Non-pigmented ciliary epithelial cell (primary cell): ENCODE measurements at regions not wholly inside any gene's neighbourhood (a gene's known extent, or its start where the extent isn't known, plus 50 kb on each side); places are given as distances from the start of the nearest gene placed in this dataset.
"Not testable (repeated sequence)": the region's sequence is repeated elsewhere in the genome, so short reads cannot be mapped to it uniquely, and the experiment has no call there.

Experiments
- DNase-seq: peaks from one replicate; pipeline ENCODE4 v3.0.0-alpha.2; 2010; ENCODE audit warnings: low read depth

GRCh38 chr11:116044520-116044919 lies 540.3 kb upstream of the CADM1 start:
- no peak for DNase-seq

- no peak for DNase-seq
Measured at GRCh38 chr11:116043857-116044256, 539.6 kb upstream of the CADM1 start.

- not testable (repeated sequence) for DNase-seq
Measured at GRCh38 chr11:116043059-116043458, 538.8 kb upstream of the CADM1 start.

GRCh38 chr11:116042146-116042545 lies 537.9 kb upstream of the CADM1 start:
- DNase-seq, result no peak

GRCh38 chr11:116037861-116038260 lies 533.6 kb upstream of the CADM1 start:
- no peak for DNase-seq

- DNase-seq, result no peak
Measured at GRCh38 chr11:116035977-116036376, 531.8 kb upstream of the CADM1 start.

GRCh38 chr11:116033931-116034553 lies 529.8 kb upstream of the CADM1 start:
- no peak for DNase-seq

GRCh38 chr11:116030697-116031331 lies 526.6 kb upstream of the CADM1 start:
- DNase-seq, result no peak

- DNase-seq, result not testable (repeated sequence)
Measured at GRCh38 chr11:116028506-116028905, 524.3 kb upstream of the CADM1 start.

GRCh38 chr11:115999437-115999836 lies 495.2 kb upstream of the CADM1 start:
- DNase-seq, result no peak

GRCh38 chr11:115996808-115997188 lies 492.6 kb upstream of the CADM1 start:
- DNase-seq, result no peak

GRCh38 chr11:115996125-115996807 lies 492.1 kb upstream of the CADM1 start:
- no peak for DNase-seq

- DNase-seq, result no peak
Measured at GRCh38 chr11:115993590-115993989, 489.4 kb upstream of the CADM1 start.

GRCh38 chr11:115990004-115990447 lies 485.8 kb upstream of the CADM1 start:
- DNase-seq, result no peak

- no peak for DNase-seq
Measured at GRCh38 chr11:115985896-115986295, 481.7 kb upstream of the CADM1 start.

GRCh38 chr11:115984228-115984627 lies 480.0 kb upstream of the CADM1 start:
- no peak for DNase-seq

GRCh38 chr11:115982666-115983065 lies 478.5 kb upstream of the CADM1 start:
- no peak for DNase-seq

GRCh38 chr11:115981814-115982471 lies 477.7 kb upstream of the CADM1 start:
- DNase-seq, result no peak

- no peak for DNase-seq
Measured at GRCh38 chr11:115981104-115981481, 476.9 kb upstream of the CADM1 start.

GRCh38 chr11:115980337-115981103 lies 476.3 kb upstream of the CADM1 start:
- no peak for DNase-seq

GRCh38 chr11:115974703-115975102 lies 470.5 kb upstream of the CADM1 start:
- no peak for DNase-seq

GRCh38 chr11:115967203-115967602 lies 463.0 kb upstream of the CADM1 start:
- not testable (repeated sequence) for DNase-seq
